ENCODE measurements at regions not wholly inside any gene's neighbourhood (a gene's known extent, or its start where the extent isn't known, plus 50 kb on each side); places are given as distances from the start of the nearest gene placed in this dataset.

GRCh38 chr10:83089335-83089734 is 1050.0 kb upstream of the GHITM start:
- TF ChIP-seq CTCF (IDR thresholded peaks at IDR 0.05; ENCODE audit: low read length), result no peak
- no peak for TF ChIP-seq EZH2 (optimal IDR thresholded peaks at IDR 0.05; ENCODE audit: low read depth, low read length)
- no peak for TF ChIP-seq EZH2phosphoT487 (IDR thresholded peaks at IDR 0.05; ENCODE audit: low read length)
- no peak for DNase-seq
- Histone ChIP-seq H3K27me3 (replicated peaks; ENCODE audit: insufficient read depth, low read length) (no peaks in the 10 kb centered on the region), H3K79me2 (ENCODE audit: low read length) (no peaks in the 10 kb centered on the region), H3K4me2 (ENCODE audit: low read depth, low read length) (no peak overlapping the region), H3K9me3 (replicated peaks; ENCODE audit: insufficient read depth, low read length) (no peaks in the 10 kb centered on the region), H3K4me3 (ENCODE audit: low read length) (no peak overlapping the region), H3K36me3 (replicated peaks; ENCODE audit: insufficient read depth, low read length) (no peaks in the 10 kb centered on the region), H3K9ac (ENCODE audit: low read length) (no peak overlapping the region), H3K9me2 (replicated peaks; ENCODE audit: insufficient read depth, low read length) (no peaks in the 10 kb centered on the region), H3K27ac (ENCODE audit: low read length) (no peak overlapping the region), H3K4me1 (ENCODE audit: low read length) (no peaks in the 10 kb centered on the region), H4K20me1 (ENCODE audit: insufficient read depth, low read length) (no peaks in the 10 kb centered on the region), H2AFZ (ENCODE audit: low read length) (no peak overlapping the region), H3F3A (ENCODE audit: insufficient read depth, low read length) (no peaks in the 10 kb centered on the region)

GRCh38 chr10:83104616-83105015 is 1034.7 kb upstream of the GHITM start:
- no peak overlapping the region for H3K9ac ChIP-seq (ENCODE audit: low read length)

GRCh38 chr10:83108565-83109333 is 1030.6 kb upstream of the GHITM start:
- Histone ChIP-seq H3K4me3 (ENCODE audit: low read length) (no peak overlapping the region), H3K79me2 (ENCODE audit: low read length) (no peaks in the 10 kb centered on the region), H3K36me3 (replicated peaks; ENCODE audit: insufficient read depth, low read length) (no peaks in the 10 kb centered on the region), H3K9me3 (replicated peaks; ENCODE audit: insufficient read depth, low read length) (no peaks in the 10 kb centered on the region), H3K27me3 (replicated peaks; ENCODE audit: insufficient read depth, low read length) (no peaks in the 10 kb centered on the region), H3K4me2 (ENCODE audit: low read depth, low read length) (no peak overlapping the region), H3F3A (ENCODE audit: insufficient read depth, low read length) (no peaks in the 10 kb centered on the region), H2AFZ (ENCODE audit: low read length) (no peak overlapping the region), H4K20me1 (ENCODE audit: insufficient read depth, low read length) (no peaks in the 10 kb centered on the region), H3K27ac (ENCODE audit: low read length) (no peak overlapping the region), H3K9ac (ENCODE audit: low read length) (no peak overlapping the region), H3K9me2 (replicated peaks; ENCODE audit: insufficient read depth, low read length) (no peaks in the 10 kb centered on the region), H3K4me1 (ENCODE audit: low read length) (no peaks in the 10 kb centered on the region)
- DNase-seq, result no peak
- TF ChIP-seq CTCF (IDR thresholded peaks at IDR 0.05; ENCODE audit: low read length), result no peak

More at GRCh38 chr10:83104616-83105015, 1034.7 kb upstream of the GHITM start:
- DNase-seq, result no peak
- Histone ChIP-seq H3K9me3 (replicated peaks; ENCODE audit: insufficient read depth, low read length) (no peaks in the 10 kb centered on the region), H3K9me2 (replicated peaks; ENCODE audit: insufficient read depth, low read length) (no peaks in the 10 kb centered on the region), H3K27me3 (replicated peaks; ENCODE audit: insufficient read depth, low read length) (no peaks in the 10 kb centered on the region), H4K20me1 (ENCODE audit: insufficient read depth, low read length) (no peaks in the 10 kb centered on the region), H3K4me2 (ENCODE audit: low read depth, low read length) (no peak overlapping the region), H3K27ac (ENCODE audit: low read length) (no peak overlapping the region), H3F3A (ENCODE audit: insufficient read depth, low read length) (no peaks in the 10 kb centered on the region), H3K79me2 (ENCODE audit: low read length) (no peaks in the 10 kb centered on the region), H3K36me3 (replicated peaks; ENCODE audit: insufficient read depth, low read length) (no peaks in the 10 kb centered on the region), H3K4me1 (ENCODE audit: low read length) (no peaks in the 10 kb centered on the region), H3K4me3 (ENCODE audit: low read length) (no peak overlapping the region), H2AFZ (ENCODE audit: low read length) (no peak overlapping the region)
- TF ChIP-seq CTCF (IDR thresholded peaks at IDR 0.05; ENCODE audit: low read length), result no peak
- TF ChIP-seq EZH2 (optimal IDR thresholded peaks at IDR 0.05; ENCODE audit: low read depth, low read length), result no peak
- TF ChIP-seq EZH2phosphoT487 (IDR thresholded peaks at IDR 0.05; ENCODE audit: low read length), result no peak

Measured in MM.1S (cell line).